H9 (cell line): ENCODE measurements at regions not wholly inside any gene's neighbourhood (a gene's known extent, or its start where the extent isn't known, plus 50 kb on each side); places are given as distances from the start of the nearest gene placed in this dataset.

Experiments
- DNase-seq: peaks from one replicate; pipeline ENCODE4 v3.0.0-alpha.2; 2017
- H2AFZ ChIP-seq: one replicate; pipeline ENCODE4 v1.6.1; 2013; ENCODE audit warnings: mild to moderate bottlenecking, low read length, control low read depth, moderate library complexity
- H2AK5ac ChIP-seq: 2 replicates; pipeline ENCODE4 v1.6.1; 2013; ENCODE audit warnings: low read length, control low read depth, mixed read lengths; ENCODE audit not compliant: insufficient read length
- H2BK120ac ChIP-seq: one replicate; pipeline ENCODE4 v1.6.1; 2013; ENCODE audit warnings: low read depth, mild to moderate bottlenecking, low read length, control low read depth, inconsistent platforms; ENCODE audit not compliant: poor library complexity, severe bottlenecking
- H2BK12ac ChIP-seq: 2 replicates; pipeline ENCODE4 v1.6.1; 2013; ENCODE audit warnings: low read length, control low read depth, mixed read lengths, low read depth; ENCODE audit not compliant: insufficient read length
- H2BK15ac ChIP-seq: 2 replicates; pipeline ENCODE4 v1.6.1; 2013; ENCODE audit warnings: low read depth, low read length, control low read depth
- H2BK20ac ChIP-seq: one replicate; pipeline ENCODE4 v1.6.1; 2013; ENCODE audit warnings: low read depth, mild to moderate bottlenecking, low read length, control low read depth, inconsistent platforms; ENCODE audit not compliant: poor library complexity, severe bottlenecking
- H2BK5ac ChIP-seq: 2 replicates; pipeline ENCODE4 v1.6.1; 2013; ENCODE audit warnings: low read length, control low read depth, mixed read lengths; ENCODE audit not compliant: insufficient read length
- H3K14ac ChIP-seq: 2 replicates; pipeline ENCODE4 v1.6.1; 2013; ENCODE audit warnings: low read length, control low read depth; ENCODE audit not compliant: insufficient read depth
- H3K18ac ChIP-seq: 2 replicates; pipeline ENCODE4 v1.6.1; 2013; ENCODE audit warnings: low read depth, mild to moderate bottlenecking, mixed read lengths, low read length, control low read depth; ENCODE audit not compliant: insufficient read length
- H3K23ac ChIP-seq: 2 replicates; pipeline ENCODE4 v1.6.1; 2013; ENCODE audit warnings: low read length, control low read depth, mixed read lengths, low read depth; ENCODE audit not compliant: insufficient read length
- H3K23me2 ChIP-seq: 2 replicates; pipeline ENCODE4 v1.6.1; 2013; ENCODE audit warnings: low read depth, mild to moderate bottlenecking, mixed read lengths, low read length, control low read depth; ENCODE audit not compliant: insufficient read length, poor library complexity, severe bottlenecking
- H3K27ac ChIP-seq: 2 replicates; pipeline ENCODE4 v1.5.1; 2013; ENCODE audit warnings: low read length, control low read depth, mixed read lengths, low read depth; ENCODE audit not compliant: insufficient read length
- H3K27me3 ChIP-seq: 2 replicates; pipeline ENCODE4 v1.6.1; 2013; ENCODE audit warnings: low read length, control low read depth, inconsistent platforms; ENCODE audit not compliant: insufficient read depth
- H3K4ac ChIP-seq: 2 replicates; pipeline ENCODE4 v1.6.1; 2013; ENCODE audit warnings: low read depth, mild to moderate bottlenecking, control low read depth, inconsistent platforms, low read length, moderate library complexity
- H3K4me1 ChIP-seq: 2 replicates; pipeline ENCODE4 v1.6.1; 2013; ENCODE audit warnings: low read length, control low read depth, inconsistent platforms; ENCODE audit not compliant: insufficient read depth
- H3K4me2 ChIP-seq: 2 replicates; pipeline ENCODE4 v1.6.1; 2013; ENCODE audit warnings: low read length, control low read depth, mixed read lengths; ENCODE audit not compliant: insufficient read length, insufficient read depth
- H3K56ac ChIP-seq: 2 replicates; pipeline ENCODE4 v1.6.1; 2013; ENCODE audit warnings: low read depth, mild to moderate bottlenecking, mixed read lengths, low read length, control low read depth; ENCODE audit not compliant: insufficient read length
- H3K79me1 ChIP-seq: 2 replicates; pipeline ENCODE4 v1.6.1; 2013; ENCODE audit warnings: low read depth, mild to moderate bottlenecking, moderate library complexity, low read length, control low read depth, inconsistent platforms; ENCODE audit not compliant: insufficient read depth, poor library complexity, severe bottlenecking
- H3K79me2 ChIP-seq: 2 replicates; pipeline ENCODE4 v1.6.1; 2013; ENCODE audit warnings: low read length, control low read depth, inconsistent platforms; ENCODE audit not compliant: insufficient read depth
- H3K9ac ChIP-seq: 2 replicates; pipeline ENCODE4 v1.6.1; 2013; ENCODE audit warnings: low read length, control low read depth, mixed read lengths; ENCODE audit not compliant: insufficient read length; ENCODE audit errors: extremely low read depth
- H3K9me3 ChIP-seq: one replicate; pipeline ENCODE4 v1.6.1; 2013; ENCODE audit warnings: low read depth, low read length, inconsistent platforms; ENCODE audit not compliant: control insufficient read depth
- H3T11ph ChIP-seq: one replicate; pipeline ENCODE4 v1.6.1; 2013; ENCODE audit warnings: mild to moderate bottlenecking, low read length, control low read depth, inconsistent platforms
- H4K20me1 ChIP-seq: one replicate; pipeline ENCODE4 v1.6.1; 2013; ENCODE audit not compliant: control insufficient read depth, insufficient read length, insufficient read depth
- H4K5ac ChIP-seq: 2 replicates; pipeline ENCODE4 v1.6.1; 2013; ENCODE audit warnings: low read depth, mild to moderate bottlenecking, mixed read lengths, low read length, control low read depth; ENCODE audit not compliant: insufficient read length
- H4K8ac ChIP-seq: replicated peaks from 2 replicates; pipeline ENCODE4 v1.6.1; 2013; ENCODE audit warnings: low read length, control low read depth, mixed read lengths, low read depth; ENCODE audit not compliant: insufficient read length
- H4K91ac ChIP-seq: 2 replicates; pipeline ENCODE4 v1.6.1; 2013; ENCODE audit warnings: low read depth, mild to moderate bottlenecking, moderate library complexity, mixed read lengths, low read length, control low read depth; ENCODE audit not compliant: insufficient read length
- H3K27ac Mint-ChIP-seq, 3 experiments: 2 replicates in 2 of 3; 3 replicates in 1 of 3; pipeline ENCODE4 v1.8.0; 2020 to 2021; ENCODE audit warnings: mixed read lengths in 3 of 3, mild to moderate bottlenecking in 1 of 3, moderate library complexity in 1 of 3
- H3K27me3 Mint-ChIP-seq: 2 replicates; pipeline ENCODE4 v1.8.0; 2021; ENCODE audit warnings: low read depth, mild to moderate bottlenecking, moderate library complexity, mixed read lengths
- H3K36me3 Mint-ChIP-seq, 3 experiments: 2 replicates in 2 of 3; 3 replicates in 1 of 3; pipeline ENCODE4 v1.8.0; 2020 to 2021; ENCODE audit warnings: low read depth in 3 of 3, mixed read lengths in 3 of 3; ENCODE audit not compliant: insufficient read depth in 1 of 3
- H3K4me1 Mint-ChIP-seq, 2 experiments: 2 replicates each; pipeline ENCODE4 v1.8.0; 2020; ENCODE audit warnings: mixed read lengths in 2 of 2
- H3K4me3 Mint-ChIP-seq, 2 experiments: 2 replicates in 1 of 2; 3 replicates in 1 of 2; pipeline ENCODE4 v1.8.0; 2020 to 2021; ENCODE audit warnings: mild to moderate bottlenecking in 2 of 2, mixed read lengths in 2 of 2, moderate library complexity in 1 of 2
- H3K9me3 Mint-ChIP-seq, 2 experiments: 2 replicates in 1 of 2; 3 replicates in 1 of 2; pipeline ENCODE4 v1.8.0; 2020; ENCODE audit warnings: mild to moderate bottlenecking in 2 of 2, mixed read lengths in 2 of 2, moderate library complexity in 1 of 2
- WGBS: extraction: QIAGEN DNeasy Blood & Tissue Kit; methylation state at CpG from one replicate; pipeline ENCODE4 v1.1.7; 2013; ENCODE audit warnings: missing lambda C conversion rate, low lambda C conversion rate, mixed read lengths; ENCODE audit not compliant: insufficient read length; ENCODE audit errors: extremely low coverage; 5-methylcytosine and 5-hydroxymethylcytosine counted together
- TF ChIP-seq, protein P1 (sequence below): fragments of 200-600 bp; sonication (generic); conservative IDR thresholded peaks from 3 replicates; pipeline ENCODE4 v1.8.0; 2021; ENCODE audit warnings: antibody characterized with exemption, mild to moderate bottlenecking

DNA sequence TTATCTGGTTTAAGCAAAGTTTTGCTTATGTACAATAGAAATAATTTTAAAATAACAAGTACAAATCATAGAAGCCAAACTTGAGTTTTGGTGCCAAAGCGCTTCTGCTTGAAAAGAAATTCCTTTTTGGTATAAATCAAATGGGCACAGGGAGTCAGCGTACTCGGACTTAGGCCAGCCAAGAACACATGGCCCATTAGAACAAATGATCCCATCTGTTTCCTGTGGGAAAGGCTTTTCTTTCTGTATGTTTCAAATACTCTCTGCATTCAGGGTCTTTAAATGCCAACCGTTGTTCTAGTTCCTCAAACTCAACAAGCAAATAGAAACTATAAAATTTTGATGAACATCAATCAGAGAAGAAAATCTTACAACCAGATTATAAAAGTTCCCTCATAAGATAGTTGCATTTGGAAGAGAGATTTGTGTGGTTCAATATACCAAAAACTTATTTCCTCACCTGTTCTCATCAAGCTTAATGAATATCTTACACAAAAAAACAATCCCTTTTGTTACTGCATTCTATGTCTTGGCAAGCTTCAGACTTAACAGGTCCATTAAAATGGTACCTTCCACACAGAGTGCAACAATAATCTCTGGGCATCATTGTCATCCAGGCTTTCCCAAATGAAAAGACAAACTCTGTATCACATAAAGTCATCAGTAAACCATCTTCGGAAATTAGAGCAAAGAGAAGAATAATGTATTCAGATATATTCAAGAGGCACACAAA is 739.8 kb upstream of the API5 start:
- H3K4me2 ChIP-seq = no peak overlapping the region
- H3K27me3 ChIP-seq = no peaks in the 10 kb centered on the region
- WGBS = no CpG with 5 or more reads among the region's 5 CpGs
- H3K36me3 Mint-ChIP-seq = peaks cover 0 to 7% (median 5%) of the 10 kb centered on the region in 3 experiments; a peak in 4 of 7 replicates
- H3K4ac ChIP-seq = no peak overlapping the region
- no peak overlapping the region for H2AFZ ChIP-seq
- no peaks in the 10 kb centered on the region; a peak in 3 of 4 replicates for H3K4me1 Mint-ChIP-seq
- no peak overlapping the region for H2BK5ac ChIP-seq
- no peaks in the 10 kb centered on the region for H3K4me1 ChIP-seq
- H3T11ph ChIP-seq = no peak overlapping the region
- no peak overlapping the region for H4K8ac ChIP-seq
- no peak overlapping the region for H3K27ac Mint-ChIP-seq
- DNase-seq = no peak
- H4K5ac ChIP-seq = no peak overlapping the region
- no peak overlapping the region for H2AK5ac ChIP-seq
- H2BK20ac ChIP-seq = no peak overlapping the region
- no peak overlapping the region for H4K91ac ChIP-seq
- no peaks in the 10 kb centered on the region for H4K20me1 ChIP-seq
- no peak overlapping the region for H2BK12ac ChIP-seq
- H3K14ac ChIP-seq = no peak overlapping the region
- no peak overlapping the region for H2BK120ac ChIP-seq
- H3K9ac ChIP-seq = no peak overlapping the region
- no peaks in the 10 kb centered on the region; the same call in 1 of the 2 replicates for H3K27me3 Mint-ChIP-seq
- H3K9me3 ChIP-seq = no peaks in the 10 kb centered on the region
- H3K4me3 Mint-ChIP-seq = no peak overlapping the region
- H3K18ac ChIP-seq = no peak overlapping the region
- TF ChIP-seq, protein P1, sequence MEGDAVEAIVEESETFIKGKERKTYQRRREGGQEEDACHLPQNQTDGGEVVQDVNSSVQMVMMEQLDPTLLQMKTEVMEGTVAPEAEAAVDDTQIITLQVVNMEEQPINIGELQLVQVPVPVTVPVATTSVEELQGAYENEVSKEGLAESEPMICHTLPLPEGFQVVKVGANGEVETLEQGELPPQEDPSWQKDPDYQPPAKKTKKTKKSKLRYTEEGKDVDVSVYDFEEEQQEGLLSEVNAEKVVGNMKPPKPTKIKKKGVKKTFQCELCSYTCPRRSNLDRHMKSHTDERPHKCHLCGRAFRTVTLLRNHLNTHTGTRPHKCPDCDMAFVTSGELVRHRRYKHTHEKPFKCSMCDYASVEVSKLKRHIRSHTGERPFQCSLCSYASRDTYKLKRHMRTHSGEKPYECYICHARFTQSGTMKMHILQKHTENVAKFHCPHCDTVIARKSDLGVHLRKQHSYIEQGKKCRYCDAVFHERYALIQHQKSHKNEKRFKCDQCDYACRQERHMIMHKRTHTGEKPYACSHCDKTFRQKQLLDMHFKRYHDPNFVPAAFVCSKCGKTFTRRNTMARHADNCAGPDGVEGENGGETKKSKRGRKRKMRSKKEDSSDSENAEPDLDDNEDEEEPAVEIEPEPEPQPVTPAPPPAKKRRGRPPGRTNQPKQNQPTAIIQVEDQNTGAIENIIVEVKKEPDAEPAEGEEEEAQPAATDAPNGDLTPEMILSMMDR = no peak
- no peaks in the 10 kb centered on the region for H3K79me2 ChIP-seq
- peaks cover 4 to 7% of the 10 kb centered on the region in 2 experiments; a peak in 3 of 5 replicates for H3K9me3 Mint-ChIP-seq
- no peak overlapping the region for H3K27ac ChIP-seq
- no peaks in the 10 kb centered on the region for H3K23me2 ChIP-seq
- H3K79me1 ChIP-seq = no peaks in the 10 kb centered on the region
- H3K23ac ChIP-seq = no peak overlapping the region
- no peak overlapping the region for H3K56ac ChIP-seq
- H2BK15ac ChIP-seq = no peak overlapping the region
